ENCODE measurements at regions not wholly inside any gene's neighbourhood (a gene's known extent, or its start where the extent isn't known, plus 50 kb on each side); places are given as distances from the start of the nearest gene placed in this dataset.

DNA sequence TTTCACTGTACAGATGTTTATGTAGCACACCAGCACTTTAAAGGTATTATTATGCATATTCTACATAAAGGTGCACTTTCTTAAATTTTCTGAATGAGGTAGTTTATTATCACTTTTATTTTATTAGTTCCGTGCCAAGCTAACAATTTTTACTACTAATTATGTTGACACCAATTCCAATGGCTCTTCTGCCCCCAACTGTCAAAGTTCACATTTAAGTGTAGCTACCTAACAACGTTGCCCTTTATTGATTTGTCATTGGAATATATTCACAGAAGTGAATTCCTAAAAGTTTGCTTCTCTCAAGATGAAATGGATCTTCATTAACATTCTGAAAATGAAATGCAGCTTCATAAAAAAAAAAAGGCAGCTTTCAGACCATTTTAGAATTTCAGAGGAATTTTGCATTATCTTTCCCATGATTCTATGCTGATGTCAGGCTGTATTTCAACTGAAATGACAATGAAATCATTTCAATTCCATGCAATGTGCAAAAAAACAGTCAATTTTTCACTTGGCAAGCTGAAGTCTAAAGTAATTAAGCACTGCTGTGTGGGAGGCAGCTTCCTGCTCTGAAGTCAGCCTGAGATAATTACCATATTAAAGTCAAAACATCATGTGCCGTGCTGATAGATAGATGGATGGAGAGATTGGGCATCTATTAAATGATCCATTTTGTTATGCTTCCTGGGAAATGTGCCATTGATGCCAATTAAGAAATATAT lies 229.2 kb downstream of the TTLL7 start:
- no peak for DNase-seq

DNA sequence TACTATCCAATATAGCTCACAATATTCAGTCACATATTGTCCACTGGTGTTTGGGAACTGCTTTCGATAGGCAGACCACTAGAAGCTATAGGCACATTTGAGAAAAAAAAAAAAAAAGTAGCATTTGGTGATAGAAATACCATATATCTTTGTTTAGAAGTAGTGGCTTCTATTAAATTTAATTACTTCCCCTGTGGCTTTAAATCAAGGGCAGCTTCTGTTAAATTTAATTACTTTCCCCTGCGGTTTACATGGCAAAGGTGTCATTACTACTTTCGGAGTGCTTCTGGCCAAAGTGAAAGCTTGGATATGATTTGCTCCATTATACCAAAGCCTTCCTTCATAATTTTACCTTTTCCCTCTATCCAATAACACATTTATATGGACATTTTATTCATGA lies 229.9 kb downstream of the TTLL7 start:
- DNase-seq: no peak

DNA sequence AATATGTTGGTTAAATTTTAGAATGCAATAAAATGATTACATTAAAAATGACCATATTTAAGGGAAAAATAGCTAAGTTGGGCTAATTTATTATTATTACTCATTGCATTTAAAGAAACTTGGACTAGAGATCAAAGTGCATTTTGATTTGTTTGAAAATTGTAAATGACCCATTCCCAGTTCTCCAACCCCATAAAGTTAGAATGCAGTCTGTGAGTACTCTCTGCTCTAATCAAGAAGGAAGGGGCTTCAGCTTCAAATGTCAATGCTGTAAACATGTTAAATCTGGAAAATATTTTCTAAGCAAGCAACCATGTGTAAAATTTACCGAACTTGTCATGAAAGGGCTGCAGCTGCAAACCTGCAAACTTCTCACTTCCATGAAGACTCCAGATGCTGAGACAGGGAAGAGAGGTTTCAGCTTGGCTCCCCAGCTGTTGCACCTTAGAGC lies 232.7 kb downstream of the TTLL7 start:
- DNase-seq: no peak

DNA sequence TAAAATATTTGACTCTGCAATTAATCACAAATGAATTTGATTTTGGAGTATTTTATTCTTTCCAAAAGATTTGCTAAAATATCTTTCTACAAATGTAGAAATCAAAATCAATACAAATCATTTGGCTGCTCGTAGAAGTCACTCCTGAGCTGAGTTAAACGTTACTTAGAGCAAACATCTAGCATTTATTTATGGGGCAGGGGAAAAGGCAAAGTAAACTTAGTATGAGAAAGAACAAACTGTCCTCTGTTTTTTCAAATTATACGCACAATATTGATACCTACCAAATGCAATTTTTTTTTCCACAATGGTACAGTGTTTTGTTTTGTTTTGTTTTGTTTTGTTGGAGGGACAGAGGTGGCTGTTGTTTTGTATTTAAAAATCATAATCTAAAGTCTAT lies 233.8 kb downstream of the TTLL7 start:
- no peak for DNase-seq

DNA sequence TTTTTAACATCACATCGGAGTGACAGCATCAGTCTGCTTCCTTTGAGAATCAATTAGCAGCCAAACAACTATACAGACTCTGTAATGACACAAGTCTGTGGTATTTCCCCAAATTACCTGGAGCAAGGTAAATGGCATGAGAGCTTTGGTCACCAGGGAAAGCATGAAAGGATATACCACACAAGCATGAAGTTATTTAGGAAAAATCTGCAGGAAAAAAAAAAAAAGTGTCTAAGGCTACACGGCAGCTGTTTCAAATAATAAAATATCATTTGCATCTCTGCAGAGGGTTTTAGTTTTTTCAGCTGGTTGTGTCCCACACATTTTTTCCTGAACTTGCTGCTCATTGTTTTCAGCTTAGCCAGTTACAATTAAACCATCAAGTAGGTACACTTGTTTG lies 234.7 kb downstream of the TTLL7 start:
- DNase-seq: no peak

DNA sequence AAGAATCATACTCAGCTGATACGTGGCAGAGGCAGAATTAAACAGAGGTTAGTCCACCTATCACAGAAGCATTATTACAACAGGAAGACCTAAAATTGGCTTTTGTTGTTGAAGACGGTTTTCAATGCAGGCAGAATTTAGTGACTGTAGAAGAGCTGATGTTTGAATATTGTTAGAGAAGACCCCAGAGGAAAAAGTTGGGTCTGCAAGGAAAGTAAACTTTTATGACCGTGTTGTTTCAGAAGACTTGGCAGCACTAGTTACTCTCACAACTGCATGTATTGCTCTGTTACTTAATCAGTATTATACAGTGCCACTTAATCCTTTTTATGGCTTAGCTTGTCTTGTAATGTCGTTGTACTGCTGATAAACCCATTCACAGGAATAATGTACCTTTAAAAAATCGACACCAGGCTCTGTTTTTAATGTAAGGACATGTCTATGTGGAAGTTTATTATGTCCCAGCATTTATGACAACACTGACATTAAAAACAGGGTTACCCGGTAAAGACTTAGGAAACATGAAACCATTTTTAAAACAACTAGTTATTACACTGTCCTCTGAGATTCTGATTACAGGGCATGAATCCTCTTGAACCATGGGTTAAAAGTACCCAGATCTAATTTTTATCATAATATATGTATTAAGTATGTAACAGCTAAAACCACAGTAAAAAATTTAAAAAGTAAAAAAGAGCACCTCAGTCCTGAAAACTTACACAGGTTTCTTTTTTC lies 235.4 kb downstream of the TTLL7 start:
- DNase-seq: no peak

DNA sequence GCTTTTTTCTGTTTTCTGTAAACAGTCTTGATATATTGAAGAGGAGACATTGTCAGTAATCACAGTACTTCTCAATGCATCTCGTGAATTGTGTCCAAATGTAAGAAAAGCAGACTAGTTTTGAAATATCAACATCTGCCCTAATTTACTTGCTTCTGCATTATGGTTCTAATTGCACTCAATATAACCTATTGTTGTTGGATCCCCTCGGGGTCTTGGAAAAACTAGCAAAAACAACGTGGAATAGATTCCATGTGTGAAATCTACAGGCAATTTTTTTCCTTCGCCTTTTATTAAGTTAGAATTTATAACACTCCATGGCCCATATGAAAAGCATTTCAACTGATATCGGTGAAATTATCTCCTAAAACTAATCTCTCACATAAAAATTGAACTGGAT lies 236.5 kb downstream of the TTLL7 start:
- no peak for DNase-seq

DNA sequence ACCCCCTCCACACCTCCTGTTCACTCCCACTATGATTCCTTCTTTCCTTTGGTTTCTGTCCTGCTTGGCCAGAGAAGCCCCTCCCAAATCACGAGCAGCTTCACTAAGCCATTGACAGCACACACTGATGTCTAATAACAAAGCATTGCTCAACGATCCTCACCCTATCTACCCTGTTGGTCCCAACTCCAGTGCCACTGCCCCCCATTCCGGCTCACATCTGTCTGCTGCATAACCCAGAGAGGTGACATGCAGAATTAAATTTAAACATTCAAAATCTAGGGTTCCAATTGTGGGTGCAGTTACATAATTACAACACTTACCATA lies 236.9 kb downstream of the TTLL7 start:
- DNase-seq: no peak

DNA sequence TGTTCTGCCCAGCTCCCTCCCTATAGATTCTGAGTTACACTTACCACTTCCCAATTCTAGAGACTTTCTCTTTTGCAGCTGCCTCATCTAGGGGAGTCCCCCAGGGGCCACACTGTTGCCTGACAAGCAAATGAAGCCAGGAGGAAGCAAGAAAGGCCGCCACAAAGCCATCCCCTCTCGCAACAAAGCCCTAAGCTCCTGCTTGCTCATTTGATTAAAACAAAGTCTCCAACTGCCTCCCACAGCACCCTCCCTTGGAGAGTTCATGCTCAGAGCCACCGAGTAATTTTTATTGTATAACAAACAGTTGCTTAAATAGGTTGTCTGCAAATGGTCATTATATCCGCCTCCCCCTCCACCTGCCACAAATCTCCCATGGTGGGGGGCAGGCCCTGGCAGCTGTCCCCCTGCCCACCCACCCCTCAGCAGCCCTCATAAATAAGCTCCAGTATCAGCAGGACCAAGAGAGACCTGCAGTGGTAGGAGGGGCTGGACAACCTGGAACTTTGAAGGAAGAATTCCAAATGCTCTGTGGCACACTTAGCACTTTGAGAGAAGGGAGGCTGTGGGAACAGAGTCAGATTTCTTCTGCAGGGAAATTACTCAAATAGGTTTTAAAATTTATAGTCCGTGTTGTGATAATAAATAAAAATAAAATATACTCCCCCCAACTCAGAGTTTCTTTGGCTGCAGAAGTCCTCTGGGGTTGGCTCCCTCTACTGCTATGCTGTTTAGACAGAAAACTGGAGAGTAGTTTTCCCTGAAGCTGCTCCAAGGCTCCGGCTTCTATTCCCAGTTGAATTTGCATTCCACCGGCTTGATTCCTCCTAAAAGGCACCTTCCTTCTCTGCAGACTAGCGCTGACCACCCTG lies 237.5 kb downstream of the TTLL7 start:
- no peak for DNase-seq

DNA sequence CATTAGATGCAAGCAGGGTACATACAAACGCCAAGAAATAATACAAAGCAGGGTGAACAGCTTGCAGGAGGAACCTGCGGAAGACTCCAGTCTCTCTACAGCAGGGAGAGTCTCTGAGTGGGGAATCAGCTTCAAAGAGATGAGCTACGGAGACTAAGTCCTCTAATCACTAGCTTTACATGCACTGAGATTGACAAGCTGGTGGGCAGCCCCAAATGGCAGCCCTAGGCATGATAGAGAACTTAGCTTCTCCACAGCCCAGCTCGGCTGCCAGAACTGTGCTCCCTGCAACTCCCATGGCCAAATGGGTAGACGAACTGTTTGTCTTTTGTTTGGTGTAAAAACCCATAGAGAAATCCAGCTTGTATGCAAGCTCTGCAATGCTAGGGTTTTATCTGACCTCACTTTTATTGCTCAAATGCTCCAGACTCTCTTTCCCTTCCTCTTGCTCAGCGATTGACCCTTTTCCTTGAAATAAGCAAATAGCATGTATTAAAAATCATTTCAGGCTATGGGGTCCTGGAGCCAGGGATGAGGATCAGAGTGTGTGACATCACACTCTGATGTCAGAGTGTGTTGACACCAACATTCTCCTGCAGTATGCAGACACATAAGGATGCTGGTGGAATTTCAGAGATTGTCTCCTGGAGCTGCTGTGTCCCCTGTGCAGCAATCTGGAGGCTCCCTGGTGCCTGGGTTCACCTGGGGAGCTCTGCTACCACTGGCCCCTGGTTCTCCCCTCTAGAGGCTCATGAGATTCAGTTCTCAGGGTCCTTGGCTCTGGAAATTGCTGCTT lies 238.5 kb downstream of the TTLL7 start:
- no peak for DNase-seq

DNA sequence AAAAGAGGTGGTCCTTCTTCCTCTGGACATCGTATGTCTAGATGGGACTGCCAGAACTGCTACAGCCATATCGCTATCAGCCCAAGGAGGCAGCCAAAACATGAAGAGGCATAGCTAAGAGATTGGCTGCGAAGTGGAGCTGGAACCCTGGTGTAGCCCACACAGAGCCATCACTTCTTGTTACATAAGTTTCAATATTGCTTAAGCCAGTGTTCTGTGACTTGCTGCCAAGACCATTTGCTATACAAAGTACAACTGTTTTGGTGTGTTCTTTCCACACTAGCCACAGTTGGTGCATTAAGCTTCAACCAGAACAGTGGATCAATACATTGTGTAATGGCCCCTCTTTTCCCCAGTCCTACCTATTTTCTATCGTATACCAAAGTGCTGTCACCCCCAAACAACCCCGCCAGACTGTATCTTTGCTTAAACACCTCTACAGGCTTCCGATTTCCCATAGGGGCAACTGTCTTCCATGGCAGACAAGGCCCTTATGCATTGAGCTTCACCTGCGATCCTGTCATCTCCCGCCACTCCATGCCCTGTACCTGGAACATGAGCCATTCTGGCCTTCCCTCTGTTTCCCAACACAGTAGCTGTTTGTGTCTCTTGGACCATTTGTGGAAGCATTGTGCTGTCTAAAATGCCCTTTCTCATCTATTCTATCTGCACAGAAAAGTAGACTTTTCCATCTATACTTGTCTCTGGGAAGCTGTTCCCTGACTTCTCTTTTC lies 241.8 kb downstream of the TTLL7 start:
- no peak for DNase-seq

DNA sequence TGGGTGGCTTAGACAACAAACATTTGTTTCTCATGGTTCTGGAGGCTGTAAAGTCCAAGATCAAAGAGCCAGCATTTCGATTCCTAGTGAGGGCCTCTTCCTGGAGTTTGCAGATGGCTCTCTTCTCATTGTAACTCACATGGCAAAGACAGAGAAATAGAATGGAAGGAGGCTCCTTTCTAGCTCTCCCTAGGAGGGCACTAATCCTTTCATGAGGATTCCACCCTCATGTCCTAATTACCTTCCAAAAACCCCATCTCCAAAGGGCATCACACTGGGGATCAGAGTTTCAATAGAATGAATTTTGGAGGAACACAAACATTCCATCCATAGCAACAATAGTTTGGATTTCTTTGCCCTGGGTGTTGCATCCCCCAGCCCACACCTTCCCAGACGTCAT lies 247.3 kb downstream of the TTLL7 start:
- DNase-seq: no peak

DNA sequence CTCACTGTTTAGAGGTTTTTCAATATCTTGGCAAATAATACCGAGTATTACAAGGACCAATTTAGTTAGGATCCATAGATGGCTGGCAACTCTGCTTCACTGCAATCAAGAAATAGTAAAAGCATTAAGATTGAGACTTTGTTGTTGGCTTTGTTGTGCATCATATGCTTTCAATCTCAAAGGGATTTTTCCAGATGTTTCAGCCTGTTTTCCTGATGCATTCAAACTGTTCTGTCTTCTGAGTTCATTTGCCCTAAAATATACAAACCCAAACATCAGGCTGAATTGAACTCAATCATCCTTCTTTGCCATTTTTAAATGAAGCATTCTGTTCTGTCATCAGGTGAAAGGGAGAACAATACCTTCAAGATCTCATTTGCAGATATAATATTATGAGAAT lies 248.7 kb downstream of the TTLL7 start:
- DNase-seq: no peak

DNA sequence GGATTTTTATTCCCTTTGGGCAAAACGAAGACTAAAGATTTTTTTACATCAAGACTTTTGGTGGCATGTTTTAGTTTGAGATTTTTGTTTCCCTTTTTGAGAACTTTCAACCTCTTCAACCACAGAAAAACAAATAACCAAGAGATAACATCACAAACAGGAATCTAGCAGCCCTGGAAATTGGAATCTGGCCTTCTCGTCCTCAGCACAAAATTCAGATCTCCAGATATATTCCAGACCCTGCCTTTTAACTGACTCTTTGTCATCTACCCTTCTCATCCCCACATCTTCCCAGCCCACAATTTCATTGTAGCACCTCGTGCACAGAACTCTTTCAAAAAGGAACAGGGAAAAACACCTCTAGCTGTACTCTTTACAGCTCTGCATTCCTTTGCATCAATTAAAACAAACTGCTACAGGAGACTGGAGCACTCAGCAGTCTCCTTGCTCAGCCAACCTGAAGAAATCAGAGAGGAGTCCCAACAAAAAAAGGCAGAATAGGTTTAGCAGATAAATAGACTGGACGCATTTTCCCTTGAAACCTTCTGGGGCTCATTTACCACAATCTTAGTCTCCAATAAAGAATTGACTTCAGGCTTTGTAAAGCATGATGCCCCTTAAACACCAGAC lies 251.0 kb downstream of the TTLL7 start:
- no peak for DNase-seq

DNA sequence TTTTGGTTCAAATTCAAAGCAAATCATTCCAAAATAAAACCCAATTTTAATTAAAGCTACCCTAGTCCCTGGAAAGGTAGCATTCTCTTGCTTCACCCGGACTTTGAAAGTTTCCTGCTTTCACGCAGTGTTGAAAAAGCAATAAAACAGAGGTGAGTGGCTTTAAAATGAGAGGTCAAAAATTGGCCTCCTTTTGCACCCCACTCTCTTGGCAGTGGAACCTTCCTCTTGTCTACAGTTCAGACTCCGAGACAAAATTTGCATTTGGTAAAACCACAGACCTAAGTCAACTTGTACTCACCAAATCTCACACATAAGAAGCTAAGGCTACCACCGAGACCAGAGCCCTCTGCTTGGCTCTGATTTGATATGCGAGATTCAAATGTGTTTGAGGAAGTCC lies 252.7 kb downstream of the TTLL7 start:
- DNase-seq: no peak

DNA sequence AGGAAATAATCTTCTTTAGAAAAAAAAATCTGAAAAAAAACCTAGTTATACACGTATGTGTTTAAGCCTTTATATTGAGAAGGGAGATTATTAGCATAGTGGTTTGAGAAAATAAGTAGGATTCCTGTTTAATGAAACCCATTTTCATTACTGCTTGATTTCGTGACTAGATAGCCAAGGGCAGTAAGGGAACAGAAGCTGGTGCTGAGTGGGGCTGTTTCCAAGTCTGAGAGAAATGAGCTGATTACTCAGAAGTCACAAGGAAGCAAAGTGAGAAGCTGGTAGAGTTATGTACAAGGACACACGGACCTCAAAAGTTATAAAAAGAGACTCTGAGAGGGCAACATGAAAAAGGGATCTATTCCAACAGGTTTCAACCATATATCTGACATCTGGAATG lies 256.5 kb downstream of the TTLL7 start:
- DNase-seq: no peak

DNA sequence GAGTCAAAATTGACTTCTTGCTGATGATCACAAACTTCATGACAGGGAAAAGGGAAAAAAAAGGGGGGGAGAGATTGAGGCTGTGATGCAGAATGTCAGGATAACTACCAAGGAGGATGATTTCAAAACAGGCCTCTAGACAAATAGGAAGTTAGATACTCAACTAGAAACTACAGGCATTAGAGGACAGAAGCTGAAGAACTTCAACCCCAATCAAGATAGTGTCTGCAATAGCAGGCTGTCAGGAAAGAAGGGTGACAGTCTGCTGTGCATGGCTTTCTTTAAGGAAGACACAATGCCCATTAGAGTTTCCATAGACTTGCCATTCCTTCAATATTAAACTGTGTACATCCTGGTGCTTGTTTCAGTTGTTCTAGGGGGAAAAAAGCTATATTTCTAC lies 257.2 kb downstream of the TTLL7 start:
- no peak for DNase-seq

DNA sequence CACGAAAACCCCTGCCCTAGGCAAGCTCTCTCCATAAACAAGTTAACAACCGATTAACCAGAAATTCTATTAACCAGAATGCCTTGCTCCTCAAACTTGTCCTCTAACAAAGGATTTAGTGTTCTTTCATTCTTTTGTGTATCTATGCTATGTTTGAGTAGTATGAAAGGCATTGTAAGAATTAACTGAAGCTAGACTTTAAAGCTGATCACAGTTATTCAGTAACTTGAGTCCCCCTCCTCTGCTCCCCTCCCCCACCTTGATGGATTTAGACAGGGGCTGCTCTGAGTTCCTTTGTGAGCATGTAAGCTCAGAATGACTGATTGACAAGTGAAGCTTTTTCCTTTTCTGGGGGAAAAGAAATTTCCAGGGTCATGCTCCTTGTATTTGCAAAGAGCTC lies 257.6 kb downstream of the TTLL7 start:
- no peak for DNase-seq

DNA sequence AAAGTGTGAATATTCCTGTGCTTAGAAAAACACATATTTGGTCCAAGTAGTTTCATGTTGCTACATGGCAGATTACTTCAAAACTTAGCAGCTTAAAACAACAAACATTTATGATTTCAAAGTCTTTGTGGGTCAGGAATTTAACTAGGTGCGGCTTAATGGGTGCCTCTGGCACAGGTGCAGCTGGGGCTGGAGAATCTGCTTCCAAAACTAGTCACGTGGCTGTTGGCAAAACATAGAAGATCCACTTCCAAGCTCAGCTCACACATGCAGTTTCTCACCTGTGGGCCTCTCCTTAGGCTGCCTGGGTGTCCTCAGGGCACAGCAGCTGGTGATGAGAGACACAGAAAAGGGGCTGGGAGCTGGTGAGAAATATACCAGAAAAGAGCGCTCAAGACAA lies 263.4 kb downstream of the TTLL7 start:
- DNase-seq: no peak

DNA sequence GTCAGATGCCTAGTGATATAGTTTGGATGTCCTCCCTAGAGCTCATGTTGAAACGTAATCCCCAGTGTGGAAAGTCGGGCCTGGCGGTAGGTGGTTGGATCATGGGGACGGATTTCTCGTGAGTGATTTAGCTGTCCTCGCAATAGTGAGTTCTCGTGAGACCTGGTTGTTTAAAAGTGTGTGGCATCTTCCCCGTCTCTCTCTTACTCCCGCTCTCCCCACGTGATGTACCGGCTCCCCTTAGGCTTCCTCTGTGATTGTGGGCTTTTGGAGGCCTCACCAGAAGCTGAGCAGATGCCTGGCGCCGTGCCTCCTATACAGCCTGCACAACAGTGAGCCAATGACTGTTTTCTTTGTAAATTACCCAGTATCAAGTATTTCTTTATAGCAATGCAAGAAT lies 264.5 kb downstream of the TTLL7 start:
- no peak for DNase-seq

DNA sequence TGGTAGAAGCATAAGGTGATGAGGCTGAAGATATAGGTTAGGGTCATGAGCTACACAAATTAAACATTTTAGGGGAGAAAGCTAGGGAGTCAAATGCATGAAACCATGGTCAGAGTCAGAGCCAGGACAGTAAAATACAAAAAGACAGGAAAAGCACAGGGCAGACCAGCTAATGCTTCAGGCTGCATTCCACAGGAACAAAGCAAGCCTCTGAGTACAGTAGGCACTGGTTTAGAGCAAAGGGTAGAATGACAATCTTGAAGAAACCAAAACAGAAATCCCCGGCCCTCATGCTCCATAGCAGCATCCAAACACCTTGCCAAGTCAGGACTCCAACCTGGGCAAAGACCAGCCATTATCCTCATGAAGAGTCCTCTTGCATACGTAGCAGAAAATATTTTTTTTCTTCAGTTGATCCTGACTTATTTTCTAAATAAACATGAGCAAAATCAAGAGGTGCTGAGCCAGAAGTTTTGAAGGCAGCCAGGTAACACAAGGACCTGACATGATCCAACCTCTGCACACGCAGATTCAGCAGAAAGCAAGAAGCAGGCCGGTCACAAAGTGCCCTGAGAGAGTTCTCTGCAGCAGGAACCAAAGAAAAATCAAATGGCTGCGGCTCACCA lies 273.1 kb downstream of the TTLL7 start:
- no peak for DNase-seq
